WTC11 (cell line): ENCODE measurements at regions not wholly inside any gene's neighbourhood (a gene's known extent, or its start where the extent isn't known, plus 50 kb on each side); places are given as distances from the start of the nearest gene placed in this dataset.

Experiments used
- ATAC-seq: fragments of 200-7000 bp; cut with Tn5 transposase; 2 replicates; pipeline ENCODE4 v1.10.0; 2021; ENCODE audit warnings: mild to moderate bottlenecking, moderate library complexity
- CTCF ChIA-PET: fragments of 300-600 bp; sonication (Branson Sonifier 250); formaldehyde crosslinking; loops from one replicate; lab custom pipeline; 2021; ENCODE audit warnings: antibody characterized with exemption; lab: Charles Lee
- POLR2A ChIA-PET: fragments of 350-600 bp; sonication (Branson Sonifier 250); formaldehyde crosslinking; loops from one replicate; lab custom pipeline; 2021; ENCODE audit warnings: antibody characterized with exemption; lab: Charles Lee
- DNase-seq: peaks from one replicate; pipeline ENCODE4 v3.0.0; 2021; ENCODE audit warnings: low spot score
- H3K27ac Mint-ChIP-seq: 2 replicates; pipeline ENCODE4 v1.8.0; 2021; ENCODE audit warnings: mixed read lengths
- H3K27me3 Mint-ChIP-seq: 2 replicates; pipeline ENCODE4 v1.8.0; 2021; ENCODE audit warnings: low read depth, mild to moderate bottlenecking, moderate library complexity, mixed read lengths
- H3K36me3 Mint-ChIP-seq: 2 replicates; pipeline ENCODE4 v1.8.0; 2021; ENCODE audit warnings: mixed read lengths
- H3K4me1 Mint-ChIP-seq: 2 replicates; pipeline ENCODE4 v1.8.0; 2022; ENCODE audit warnings: mixed read lengths
- H3K4me3 Mint-ChIP-seq: 2 replicates; pipeline ENCODE4 v1.8.0; 2021; ENCODE audit warnings: mild to moderate bottlenecking, moderate library complexity, mixed read lengths
- H3K9me3 Mint-ChIP-seq: 2 replicates; pipeline ENCODE4 v1.8.0; 2021; ENCODE audit warnings: mixed read lengths
- ATF1 ChIP-seq: sonication (generic); formaldehyde crosslinking; IDR thresholded peaks from 2 replicates; pipeline ENCODE4 v1.8.1; 2023; ENCODE audit warnings: mild to moderate bottlenecking, moderate library complexity, missing genetic modification reagents
- CREB1 ChIP-seq: sonication (generic); formaldehyde crosslinking; IDR thresholded peaks from 2 replicates; pipeline ENCODE4 v1.8.0; 2023; ENCODE audit warnings: mild to moderate bottlenecking, missing genetic modification reagents
- FOXJ3 ChIP-seq: sonication (generic); formaldehyde crosslinking; IDR thresholded peaks from 2 replicates; pipeline ENCODE4 v1.9.0; 2021; ENCODE audit warnings: missing genetic modification reagents, mild to moderate bottlenecking, borderline replicate concordance
- GABPB1 ChIP-seq: sonication (generic); formaldehyde crosslinking; IDR thresholded peaks from 2 replicates; pipeline ENCODE4 v1.8.1; 2023; ENCODE audit warnings: mild to moderate bottlenecking, missing genetic modification reagents
- JAZF1 ChIP-seq: fragments of 250-450 bp; sonication (Bioruptor Pico); IDR thresholded peaks from 2 replicates; pipeline ENCODE4 v1.9.0; 2021; ENCODE audit warnings: moderate library complexity, mild to moderate bottlenecking, inconsistent platforms
- JUN ChIP-seq: sonication (generic); formaldehyde crosslinking; IDR thresholded peaks from 2 replicates; pipeline ENCODE4 v1.8.0; 2023; ENCODE audit warnings: mild to moderate bottlenecking, missing genetic modification reagents
- MXD4 ChIP-seq: fragments of 250-450 bp; sonication (Bioruptor Pico); IDR thresholded peaks from 2 replicates; pipeline ENCODE4 v1.8.0; 2021; ENCODE audit warnings: mild to moderate bottlenecking, moderate library complexity, borderline replicate concordance
- NFE2L1 ChIP-seq: sonication (generic); formaldehyde crosslinking; IDR thresholded peaks from 2 replicates; pipeline ENCODE4 v1.8.1; 2023; ENCODE audit warnings: missing genetic modification reagents
- OVOL2 ChIP-seq: fragments of 250-450 bp; sonication (Bioruptor Pico); IDR thresholded peaks from 2 replicates; pipeline ENCODE4 v1.9.0; 2021; ENCODE audit warnings: mild to moderate bottlenecking, borderline replicate concordance
- SOX15 ChIP-seq: fragments of 250-450 bp; sonication (Bioruptor Pico); IDR thresholded peaks from 2 replicates; pipeline ENCODE4 v1.9.0; 2021; ENCODE audit warnings: mild to moderate bottlenecking
- ZNF121 ChIP-seq: sonication (generic); formaldehyde crosslinking; IDR thresholded peaks from 2 replicates; pipeline ENCODE4 v1.8.0; 2023; ENCODE audit warnings: missing genetic modification reagents
- ZNF423 ChIP-seq: fragments of 250-450 bp; sonication (Bioruptor Pico); IDR thresholded peaks from 2 replicates; pipeline ENCODE4 v2.1.2; 2022; ENCODE audit warnings: mild to moderate bottlenecking, moderate library complexity
- TF ChIP-seq, protein P1 (sequence below): sonication (generic); formaldehyde crosslinking; IDR thresholded peaks from 2 replicates; pipeline ENCODE4 v1.8.1; 2022; ENCODE audit warnings: low read depth, mild to moderate bottlenecking, moderate library complexity, missing genetic modification reagents, borderline replicate concordance
- TF ChIP-seq, protein P2 (sequence below): sonication (generic); formaldehyde crosslinking; IDR thresholded peaks from 2 replicates; pipeline ENCODE4 v1.8.1; 2023; ENCODE audit warnings: mild to moderate bottlenecking, missing genetic modification reagents, moderate library complexity
- TF ChIP-seq, protein P3 (sequence below): fragments of 250-450 bp; sonication (Bioruptor Pico); IDR thresholded peaks from 2 replicates; pipeline ENCODE4 v2.1.2; 2022; ENCODE audit warnings: mild to moderate bottlenecking, moderate library complexity
- TF ChIP-seq, protein P4 (sequence below): sonication (generic); formaldehyde crosslinking; IDR thresholded peaks from 2 replicates; pipeline ENCODE4 v1.8.0; 2022; ENCODE audit warnings: mild to moderate bottlenecking, missing genetic modification reagents
- TF ChIP-seq, protein P5 (sequence below): sonication (generic); formaldehyde crosslinking; IDR thresholded peaks from 2 replicates; pipeline ENCODE4 v1.8.1; 2023; ENCODE audit warnings: mild to moderate bottlenecking, missing genetic modification reagents
- TF ChIP-seq, protein P6 (sequence below): fragments of 250-450 bp; sonication (Bioruptor Pico); IDR thresholded peaks from 2 replicates; pipeline ENCODE4 v1.9.0; 2021; ENCODE audit warnings: moderate library complexity, mild to moderate bottlenecking, inconsistent platforms, borderline replicate concordance
- TF ChIP-seq, protein P7 (sequence below): fragments of 250-450 bp; sonication (Bioruptor Pico); IDR thresholded peaks from 2 replicates; pipeline ENCODE4 v1.8.0; 2021; ENCODE audit warnings: mild to moderate bottlenecking

DNA sequence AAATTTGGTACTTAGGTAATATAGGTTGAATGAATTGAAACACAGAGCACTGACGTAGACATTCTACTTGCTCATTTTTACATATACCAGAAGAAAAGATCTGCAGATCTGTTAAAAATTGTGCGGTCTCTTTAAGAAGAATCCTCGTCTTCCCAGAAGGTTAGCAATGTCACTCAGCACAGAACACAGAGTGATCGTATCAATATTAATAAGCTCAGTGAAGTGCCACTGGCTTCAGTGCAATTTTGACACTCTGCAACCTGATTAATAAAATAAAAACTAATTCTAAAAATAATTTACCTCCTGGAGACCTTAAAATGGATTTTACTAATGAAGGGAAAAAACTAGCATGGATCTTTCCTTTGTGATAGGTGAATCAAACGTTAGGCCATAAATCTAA lies 356.1 kb upstream of the DMAC1 start:
- ChIA-PET POLR2A (no interaction called here), CTCF (no interaction called here)
- TF ChIP-seq JAZF1 (CRISPR knock-in tag) (no peak), ATF1 (CRISPR knock-in tag) (no peak), ZNF121 (CRISPR knock-in tag) (no peak), CREB1 (CRISPR knock-in tag) (no peak), NFE2L1 (CRISPR knock-in tag) (no peak)
- TF ChIP-seq, protein P1, sequence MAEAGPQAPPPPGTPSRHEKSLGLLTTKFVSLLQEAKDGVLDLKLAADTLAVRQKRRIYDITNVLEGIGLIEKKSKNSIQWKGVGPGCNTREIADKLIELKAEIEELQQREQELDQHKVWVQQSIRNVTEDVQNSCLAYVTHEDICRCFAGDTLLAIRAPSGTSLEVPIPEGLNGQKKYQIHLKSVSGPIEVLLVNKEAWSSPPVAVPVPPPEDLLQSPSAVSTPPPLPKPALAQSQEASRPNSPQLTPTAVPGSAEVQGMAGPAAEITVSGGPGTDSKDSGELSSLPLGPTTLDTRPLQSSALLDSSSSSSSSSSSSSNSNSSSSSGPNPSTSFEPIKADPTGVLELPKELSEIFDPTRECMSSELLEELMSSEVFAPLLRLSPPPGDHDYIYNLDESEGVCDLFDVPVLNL (CRISPR knock-in tag) = no peak
- TF ChIP-seq, protein P2, sequence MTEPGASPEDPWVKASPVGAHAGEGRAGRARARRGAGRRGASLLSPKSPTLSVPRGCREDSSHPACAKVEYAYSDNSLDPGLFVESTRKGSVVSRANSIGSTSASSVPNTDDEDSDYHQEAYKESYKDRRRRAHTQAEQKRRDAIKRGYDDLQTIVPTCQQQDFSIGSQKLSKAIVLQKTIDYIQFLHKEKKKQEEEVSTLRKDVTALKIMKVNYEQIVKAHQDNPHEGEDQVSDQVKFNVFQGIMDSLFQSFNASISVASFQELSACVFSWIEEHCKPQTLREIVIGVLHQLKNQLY (CRISPR knock-in tag) = no peak
- TF ChIP-seq, protein P3, sequence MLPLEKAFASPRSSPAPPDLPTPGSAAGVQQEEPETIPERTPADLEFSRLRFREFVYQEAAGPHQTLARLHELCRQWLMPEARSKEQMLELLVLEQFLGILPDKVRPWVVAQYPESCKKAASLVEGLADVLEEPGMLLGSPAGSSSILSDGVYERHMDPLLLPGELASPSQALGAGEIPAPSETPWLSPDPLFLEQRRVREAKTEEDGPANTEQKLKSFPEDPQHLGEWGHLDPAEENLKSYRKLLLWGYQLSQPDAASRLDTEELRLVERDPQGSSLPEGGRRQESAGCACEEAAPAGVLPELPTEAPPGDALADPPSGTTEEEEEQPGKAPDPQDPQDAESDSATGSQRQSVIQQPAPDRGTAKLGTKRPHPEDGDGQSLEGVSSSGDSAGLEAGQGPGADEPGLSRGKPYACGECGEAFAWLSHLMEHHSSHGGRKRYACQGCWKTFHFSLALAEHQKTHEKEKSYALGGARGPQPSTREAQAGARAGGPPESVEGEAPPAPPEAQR (CRISPR knock-in tag) = no peak
- TF ChIP-seq, protein P4, sequence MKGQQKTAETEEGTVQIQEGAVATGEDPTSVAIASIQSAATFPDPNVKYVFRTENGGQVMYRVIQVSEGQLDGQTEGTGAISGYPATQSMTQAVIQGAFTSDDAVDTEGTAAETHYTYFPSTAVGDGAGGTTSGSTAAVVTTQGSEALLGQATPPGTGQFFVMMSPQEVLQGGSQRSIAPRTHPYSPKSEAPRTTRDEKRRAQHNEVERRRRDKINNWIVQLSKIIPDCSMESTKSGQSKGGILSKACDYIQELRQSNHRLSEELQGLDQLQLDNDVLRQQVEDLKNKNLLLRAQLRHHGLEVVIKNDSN = no peak
- H3K36me3 Mint-ChIP-seq = no peaks in the 10 kb centered on the region
- DNase-seq (no peak), ATAC-seq (no peak)
- no peaks in the 10 kb centered on the region for H3K27me3 Mint-ChIP-seq
- peaks cover 32% of the 10 kb centered on the region for H3K9me3 Mint-ChIP-seq
- H3K27ac Mint-ChIP-seq = no peak overlapping the region
- H3K4me3 Mint-ChIP-seq = no peak overlapping the region
- peaks cover 6% of the 10 kb centered on the region for H3K4me1 Mint-ChIP-seq

DNA sequence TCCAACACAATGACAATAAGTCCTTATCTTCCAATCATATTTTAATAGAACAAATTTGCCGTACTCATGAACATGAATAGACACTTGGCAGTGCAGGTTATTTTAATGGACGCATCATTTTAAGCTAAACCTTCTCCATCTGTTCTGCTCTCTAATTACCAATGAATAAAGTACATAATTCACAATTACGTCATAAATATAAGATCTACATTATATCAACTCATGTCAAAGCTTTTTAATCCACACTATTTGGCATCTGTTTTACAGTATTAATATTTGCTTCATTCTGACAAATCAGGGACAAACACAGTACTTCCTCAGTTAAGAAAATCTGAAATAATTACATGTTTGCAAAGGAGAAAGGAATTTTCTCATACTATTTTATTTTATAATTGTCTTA lies 344.1 kb upstream of the DMAC1 start:
- Mint-ChIP-seq H3K9me3 (peaks cover 8% of the 10 kb centered on the region; the same call in 1 of the 2 replicates), H3K4me3 (no peak overlapping the region), H3K4me1 (peaks cover 30% of the 10 kb centered on the region), H3K27ac (no peak overlapping the region), H3K27me3 (no peaks in the 10 kb centered on the region), H3K36me3 (no peaks in the 10 kb centered on the region)
- ATAC-seq = no peak
- ChIA-PET POLR2A (no interaction called here), CTCF (no interaction called here)
- no peak for DNase-seq
- TF ChIP-seq OVOL2 (no peak), JUN (no peak), FOXJ3 (no peak), ZNF423 (CRISPR knock-in tag) (no peak), MXD4 (no peak), SOX15 (CRISPR knock-in tag) (no peak), GABPB1 (CRISPR knock-in tag) (no peak)
- TF ChIP-seq, protein P5, sequence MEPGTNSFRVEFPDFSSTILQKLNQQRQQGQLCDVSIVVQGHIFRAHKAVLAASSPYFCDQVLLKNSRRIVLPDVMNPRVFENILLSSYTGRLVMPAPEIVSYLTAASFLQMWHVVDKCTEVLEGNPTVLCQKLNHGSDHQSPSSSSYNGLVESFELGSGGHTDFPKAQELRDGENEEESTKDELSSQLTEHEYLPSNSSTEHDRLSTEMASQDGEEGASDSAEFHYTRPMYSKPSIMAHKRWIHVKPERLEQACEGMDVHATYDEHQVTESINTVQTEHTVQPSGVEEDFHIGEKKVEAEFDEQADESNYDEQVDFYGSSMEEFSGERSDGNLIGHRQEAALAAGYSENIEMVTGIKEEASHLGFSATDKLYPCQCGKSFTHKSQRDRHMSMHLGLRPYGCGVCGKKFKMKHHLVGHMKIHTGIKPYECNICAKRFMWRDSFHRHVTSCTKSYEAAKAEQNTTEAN (CRISPR knock-in tag) = no peak
- TF ChIP-seq, protein P6, sequence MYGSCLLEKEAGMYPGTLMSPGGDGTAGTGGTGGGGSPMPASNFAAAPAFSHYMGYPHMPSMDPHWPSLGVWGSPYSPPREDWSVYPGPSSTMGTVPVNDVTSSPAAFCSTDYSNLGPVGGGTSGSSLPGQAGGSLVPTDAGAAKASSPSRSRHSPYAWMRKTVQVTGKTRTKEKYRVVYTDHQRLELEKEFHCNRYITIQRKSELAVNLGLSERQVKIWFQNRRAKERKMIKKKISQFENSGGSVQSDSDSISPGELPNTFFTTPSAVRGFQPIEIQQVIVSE (CRISPR knock-in tag) = no peak
- TF ChIP-seq, protein P7, sequence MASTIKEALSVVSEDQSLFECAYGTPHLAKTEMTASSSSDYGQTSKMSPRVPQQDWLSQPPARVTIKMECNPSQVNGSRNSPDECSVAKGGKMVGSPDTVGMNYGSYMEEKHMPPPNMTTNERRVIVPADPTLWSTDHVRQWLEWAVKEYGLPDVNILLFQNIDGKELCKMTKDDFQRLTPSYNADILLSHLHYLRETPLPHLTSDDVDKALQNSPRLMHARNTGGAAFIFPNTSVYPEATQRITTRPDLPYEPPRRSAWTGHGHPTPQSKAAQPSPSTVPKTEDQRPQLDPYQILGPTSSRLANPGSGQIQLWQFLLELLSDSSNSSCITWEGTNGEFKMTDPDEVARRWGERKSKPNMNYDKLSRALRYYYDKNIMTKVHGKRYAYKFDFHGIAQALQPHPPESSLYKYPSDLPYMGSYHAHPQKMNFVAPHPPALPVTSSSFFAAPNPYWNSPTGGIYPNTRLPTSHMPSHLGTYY (CRISPR knock-in tag) = no peak
